Calu3 (cell line): ENCODE measurements at regions not wholly inside any gene's neighbourhood (a gene's known extent, or its start where the extent isn't known, plus 50 kb on each side); places are given as distances from the start of the nearest gene placed in this dataset.

Experiments used
- BruUV-seq: library from RNA; stranded (reverse); fragments of 400-500 nt; replicated peaks from 2 replicates; lab custom pipeline; 2021; lab: Mats Ljungman, UMichigan
- CTCF ChIA-PET: fragments of 300-600 bp; sonication (Branson Sonifier 250); formaldehyde crosslinking; loops from one replicate; lab custom pipeline; 2022; ENCODE audit warnings: antibody characterized with exemption; lab: Charles Lee
- DNase-seq: peaks from one replicate; pipeline ENCODE4 v3.0.0; 2022
- H3K27ac Mint-ChIP-seq: one replicate; pipeline ENCODE4 v1.8.0; 2022; ENCODE audit warnings: mixed read lengths; ENCODE audit not compliant: unreplicated experiment
- H3K27me3 Mint-ChIP-seq: one replicate; pipeline ENCODE4 v1.8.0; 2022; ENCODE audit warnings: mixed read lengths; ENCODE audit not compliant: unreplicated experiment
- H3K36me3 Mint-ChIP-seq: one replicate; pipeline ENCODE4 v1.8.0; 2022; ENCODE audit warnings: mild to moderate bottlenecking, moderate library complexity, mixed read lengths; ENCODE audit not compliant: insufficient read depth, unreplicated experiment
- H3K4me1 Mint-ChIP-seq: one replicate; pipeline ENCODE4 v1.8.0; 2022; ENCODE audit warnings: mild to moderate bottlenecking, low read depth, mixed read lengths; ENCODE audit not compliant: unreplicated experiment
- H3K4me3 Mint-ChIP-seq: one replicate; pipeline ENCODE4 v1.8.0; 2022; ENCODE audit warnings: mild to moderate bottlenecking, low read depth, moderate library complexity, mixed read lengths; ENCODE audit not compliant: unreplicated experiment
- H3K9me3 Mint-ChIP-seq: one replicate; pipeline ENCODE4 v1.8.0; 2022; ENCODE audit warnings: low read depth, mixed read lengths; ENCODE audit not compliant: unreplicated experiment
- CTCF ChIP-seq: fragments of 200-600 bp; IDR thresholded peaks from one replicate; pipeline ENCODE4 v1.8.0; 2022; ENCODE audit warnings: antibody characterized with exemption; ENCODE audit not compliant: unreplicated experiment
- intact Hi-C: fragments of 100-400 bp; cut with micrococcal nuclease; formaldehyde crosslinking; loops from one replicate; pipeline ENCODE4 v1.10.0; 2022; ENCODE audit not compliant: unreplicated experiment

GRCh38 chr17:72423286-72423589 lies 302.4 kb downstream of the SOX9 start:
- BruUV-seq, result TSS peak; percentile 44
- Mint-ChIP-seq H3K36me3 (peaks cover 76% of the 10 kb centered on the region), H3K4me3 (peak overlapping the region; percentile 51), H3K9me3 (peaks cover 6% of the 10 kb centered on the region), H3K27ac (peak overlapping the region; percentile 96), H3K4me1 (peaks cover 77% of the 10 kb centered on the region), H3K27me3 (no peaks in the 10 kb centered on the region)
- no peak for DNase-seq
- CTCF ChIA-PET, result interaction anchor here (1.0 to 1.5 kb wide), 8 partner anchors 11 to 293 kb away, joined by 3 to 7 read pairs (median 6); no protein-coding TSS in a partner anchor
- intact Hi-C loops, result loop anchor here (5.0 kb wide), 2 partner anchors 86 to 296 kb away; no protein-coding TSS in a partner anchor
- no peak for TF ChIP-seq CTCF

DNA sequence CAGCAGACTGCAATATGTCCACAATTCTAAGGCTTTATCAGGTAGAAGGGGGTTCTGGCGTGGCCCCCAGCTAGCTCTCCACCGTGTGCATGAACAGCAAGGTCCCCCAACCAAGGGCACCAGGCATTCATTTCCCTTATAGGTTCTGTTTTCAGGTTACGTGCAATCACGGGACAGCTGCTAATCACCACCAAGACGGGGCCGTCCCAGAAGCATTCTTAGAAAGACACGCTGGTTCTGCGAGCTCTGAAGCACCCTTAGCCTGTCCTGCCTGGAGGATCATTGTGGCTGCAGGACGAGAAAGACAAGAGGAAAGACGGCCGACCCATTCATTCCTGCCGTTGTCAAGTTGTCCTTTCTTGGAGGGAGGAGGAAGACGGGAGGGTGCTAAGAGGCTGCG lies 302.9 kb downstream of the SOX9 start:
- Mint-ChIP-seq H3K27me3 (no peaks in the 10 kb centered on the region), H3K4me3 (no peak overlapping the region), H3K9me3 (peaks cover 3% of the 10 kb centered on the region), H3K27ac (peak overlapping the region; percentile 96), H3K4me1 (peaks cover 77% of the 10 kb centered on the region), H3K36me3 (peaks cover 71% of the 10 kb centered on the region)
- TF ChIP-seq CTCF, result no peak
- no peak for DNase-seq
- CTCF ChIA-PET, result interaction anchor here (1.0 to 1.5 kb wide), 4 partner anchors 10 to 238 kb away, joined by 3 to 7 read pairs (median 4); no protein-coding TSS in a partner anchor
- intact Hi-C loops, result loop anchor here (5.0 kb wide), 2 partner anchors 86 to 296 kb away; no protein-coding TSS in a partner anchor
- BruUV-seq, result no TSS peak

DNA sequence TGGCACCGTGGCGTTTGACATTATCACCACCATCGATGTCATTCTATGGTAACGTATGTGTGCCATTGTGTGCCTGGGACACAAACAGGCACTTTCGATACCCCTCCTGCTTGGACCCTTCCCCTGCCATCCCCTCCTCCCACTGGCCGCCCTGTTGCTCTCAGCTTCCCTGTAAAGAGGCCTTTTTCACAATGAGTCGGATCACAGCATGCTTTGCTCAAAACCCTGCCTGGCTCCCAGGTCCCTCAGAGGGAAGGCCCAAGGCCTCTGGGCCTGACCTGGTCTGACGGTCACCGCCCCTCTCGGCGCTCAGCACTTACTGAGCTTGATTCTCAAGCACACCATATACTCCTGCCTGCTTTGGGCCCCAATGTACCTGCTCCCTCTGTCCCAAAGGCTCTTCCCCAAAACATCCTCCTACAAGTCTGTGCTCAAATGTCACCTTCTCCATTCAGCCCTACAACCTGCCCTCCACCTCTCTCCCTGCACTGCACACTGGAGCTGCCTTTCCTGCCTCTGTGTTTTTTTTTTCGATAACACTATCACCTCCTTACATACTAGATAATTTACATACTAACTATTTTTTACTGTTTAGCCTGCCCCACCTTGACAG lies 303.8 kb downstream of the SOX9 start:
- no peaks in the 10 kb centered on the region for H3K27me3 Mint-ChIP-seq
- H3K4me3 Mint-ChIP-seq, result no peak overlapping the region
- peak overlapping the region; percentile 78 for H3K27ac Mint-ChIP-seq
- no peak for DNase-seq
- no TSS peak for BruUV-seq
- CTCF ChIA-PET, result no interaction called here
- TF ChIP-seq CTCF, result no peak
- peaks cover 62% of the 10 kb centered on the region for H3K36me3 Mint-ChIP-seq
- intact Hi-C loops, result loop anchor here (5.0 kb wide), 2 partner anchors 87 to 297 kb away; no protein-coding TSS in a partner anchor
- peaks cover 79% of the 10 kb centered on the region for H3K4me1 Mint-ChIP-seq
- no peaks in the 10 kb centered on the region for H3K9me3 Mint-ChIP-seq

- H3K4me1 Mint-ChIP-seq, result peaks cover 78% of the 10 kb centered on the region
- H3K9me3 Mint-ChIP-seq, result no peaks in the 10 kb centered on the region
- peak overlapping the region; percentile 78 for H3K27ac Mint-ChIP-seq
- no peaks in the 10 kb centered on the region for H3K27me3 Mint-ChIP-seq
- DNase-seq, result no peak
- CTCF ChIA-PET, result interaction anchor here (0.9 kb wide), 1 partner anchor 14 kb away, joined by 3 read pairs; no protein-coding TSS in a partner anchor
- BruUV-seq, result no TSS peak
- H3K36me3 Mint-ChIP-seq, result peaks cover 55% of the 10 kb centered on the region
- intact Hi-C loops, result no loop called here
- no peak overlapping the region for H3K4me3 Mint-ChIP-seq
- no peak for TF ChIP-seq CTCF
Observed at GRCh38 chr17:72425133-72425793, 304.4 kb downstream of the SOX9 start.
